Right atrium auricular region (tissue), 2 donors: ENCODE measurements at regions not wholly inside any gene's neighbourhood (a gene's known extent, or its start where the extent isn't known, plus 50 kb on each side); places are given as distances from the start of the nearest gene placed in this dataset.

Source experiments
- DNase-seq: peaks from one replicate; pipeline ENCODE4 v3.0.0-alpha.2; 2019; ENCODE audit warnings: low spot score
- H3K27ac ChIP-seq, 2 donors: fragments of 200-600 bp; sonication (generic); 1 replicate in 1 of 2; 2 replicates in 1 of 2; pipeline ENCODE4 v1.5.1; 2016 to 2019
- H3K27me3 ChIP-seq, 2 donors: fragments of 200-600 bp; sonication (generic); one replicate each; pipeline versions ENCODE4 v1.5.1 to v1.6.0; 2017 to 2019
- H3K36me3 ChIP-seq: fragments of 200-600 bp; sonication (generic); one replicate; pipeline ENCODE4 v1.5.1; 2016
- H3K4me1 ChIP-seq, 2 donors: fragments of 200-600 bp; sonication (generic); one replicate each; pipeline versions ENCODE4 v1.5.1 to v1.6.0; 2017 to 2019
- H3K4me3 ChIP-seq, 2 donors: fragments of 200-600 bp; sonication (generic); 1 replicate in 1 of 2; 2 replicates in 1 of 2; pipeline ENCODE4 v1.5.1; 2017 to 2019; ENCODE audit warnings: mild to moderate bottlenecking in 1 of 2, moderate library complexity in 1 of 2
- H3K9me3 ChIP-seq, 2 donors: fragments of 200-600 bp; sonication (generic); one replicate each; pipeline ENCODE4 v1.5.1; 2019
- TF ChIP-seq, protein P1 (sequence below), 2 donors: fragments of 200-600 bp; sonication (generic); IDR thresholded peaks; one replicate each; pipeline ENCODE4 v1.5.1; 2019; ENCODE audit warnings: antibody characterized with exemption in 2 of 2

DNA sequence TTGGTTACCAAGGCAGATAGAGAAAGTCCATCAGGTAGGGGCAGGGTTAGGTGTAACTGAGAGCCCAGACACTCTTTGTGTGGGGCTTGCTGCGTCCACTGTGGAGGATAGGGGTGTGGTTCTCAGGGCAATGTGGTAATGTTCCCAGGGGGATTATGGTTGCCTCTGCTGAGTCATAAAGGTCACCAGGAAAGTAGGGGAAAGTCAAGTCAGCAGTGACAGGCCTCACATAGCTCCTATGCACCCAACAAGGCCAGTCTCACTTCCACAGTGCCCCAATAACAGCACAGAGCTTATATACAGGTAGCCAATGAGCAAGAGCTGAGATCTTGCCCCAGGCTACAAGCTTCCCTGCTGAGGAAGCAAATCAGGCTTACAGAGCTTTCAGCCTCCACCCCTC, 1438.0 kb upstream of the ZEB2 start:
- Histone ChIP-seq H3K27me3 (no peaks in the 10 kb centered on the region), H3K27ac (no peak overlapping the region), H3K9me3 (peaks cover 6 to 21% of the 10 kb centered on the region in 2 donors), H3K4me3 (no peak overlapping the region), H3K4me1 (no peaks in the 10 kb centered on the region), H3K36me3 (no peaks in the 10 kb centered on the region)
- DNase-seq = no peak
- TF ChIP-seq, protein P1, sequence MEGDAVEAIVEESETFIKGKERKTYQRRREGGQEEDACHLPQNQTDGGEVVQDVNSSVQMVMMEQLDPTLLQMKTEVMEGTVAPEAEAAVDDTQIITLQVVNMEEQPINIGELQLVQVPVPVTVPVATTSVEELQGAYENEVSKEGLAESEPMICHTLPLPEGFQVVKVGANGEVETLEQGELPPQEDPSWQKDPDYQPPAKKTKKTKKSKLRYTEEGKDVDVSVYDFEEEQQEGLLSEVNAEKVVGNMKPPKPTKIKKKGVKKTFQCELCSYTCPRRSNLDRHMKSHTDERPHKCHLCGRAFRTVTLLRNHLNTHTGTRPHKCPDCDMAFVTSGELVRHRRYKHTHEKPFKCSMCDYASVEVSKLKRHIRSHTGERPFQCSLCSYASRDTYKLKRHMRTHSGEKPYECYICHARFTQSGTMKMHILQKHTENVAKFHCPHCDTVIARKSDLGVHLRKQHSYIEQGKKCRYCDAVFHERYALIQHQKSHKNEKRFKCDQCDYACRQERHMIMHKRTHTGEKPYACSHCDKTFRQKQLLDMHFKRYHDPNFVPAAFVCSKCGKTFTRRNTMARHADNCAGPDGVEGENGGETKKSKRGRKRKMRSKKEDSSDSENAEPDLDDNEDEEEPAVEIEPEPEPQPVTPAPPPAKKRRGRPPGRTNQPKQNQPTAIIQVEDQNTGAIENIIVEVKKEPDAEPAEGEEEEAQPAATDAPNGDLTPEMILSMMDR (IDR thresholded peaks at IDR 0.05) = no peak

- no peaks in the 10 kb centered on the region for H3K36me3 ChIP-seq
- no peaks in the 10 kb centered on the region for H3K4me1 ChIP-seq
- no peak for DNase-seq
- H3K27me3 ChIP-seq = no peaks in the 10 kb centered on the region
- no peak overlapping the region for H3K4me3 ChIP-seq
- peaks cover 4 to 6% of the 10 kb centered on the region in 2 donors for H3K9me3 ChIP-seq
- TF ChIP-seq, protein P1 (IDR thresholded peaks at IDR 0.05) = no peak
- no peak overlapping the region for H3K27ac ChIP-seq
These were observed 1420.0 kb upstream of the ZEB2 start for GRCh38 chr2:145939949-145940348.

GRCh38 chr2:145935016-145935415, 1415.1 kb upstream of the ZEB2 start:
- Histone ChIP-seq H3K4me1 (no peaks in the 10 kb centered on the region), H3K36me3 (no peaks in the 10 kb centered on the region), H3K4me3 (no peak overlapping the region), H3K27me3 (no peaks in the 10 kb centered on the region), H3K27ac (no peak overlapping the region), H3K9me3 (no peaks in the 10 kb centered on the region)
- TF ChIP-seq, protein P1 (IDR thresholded peaks at IDR 0.05) = no peak
- DNase-seq = no peak

- H3K9me3 ChIP-seq = no peaks in the 10 kb centered on the region
- no peaks in the 10 kb centered on the region for H3K36me3 ChIP-seq
- no peak overlapping the region for H3K27ac ChIP-seq
- TF ChIP-seq, protein P1 (IDR thresholded peaks at IDR 0.05) = no peak
- H3K4me1 ChIP-seq = no peaks in the 10 kb centered on the region
- H3K4me3 ChIP-seq = no peak overlapping the region
- no peak for DNase-seq
- no peaks in the 10 kb centered on the region for H3K27me3 ChIP-seq
These were observed 1412.0 kb upstream of the ZEB2 start for GRCh38 chr2:145931781-145932395.

GRCh38 chr2:145930318-145930717, 1410.4 kb upstream of the ZEB2 start:
- H3K27ac ChIP-seq = no peak overlapping the region
- H3K4me1 ChIP-seq = no peaks in the 10 kb centered on the region
- no peaks in the 10 kb centered on the region for H3K9me3 ChIP-seq
- no peaks in the 10 kb centered on the region for H3K36me3 ChIP-seq
- no peak overlapping the region for H3K4me3 ChIP-seq
- DNase-seq = no peak
- TF ChIP-seq, protein P1 (IDR thresholded peaks at IDR 0.05) = no peak
- no peaks in the 10 kb centered on the region for H3K27me3 ChIP-seq
